RPMI7951 (cell line): ENCODE measurements at regions not wholly inside any gene's neighbourhood (a gene's known extent, or its start where the extent isn't known, plus 50 kb on each side); places are given as distances from the start of the nearest gene placed in this dataset.
"Not testable (repeated sequence)": the region's sequence is repeated elsewhere in the genome, so short reads cannot be mapped to it uniquely, and the experiment has no call there.

Source experiments
- DNase-seq: peaks from one replicate; pipeline ENCODE4 v3.0.0-alpha.2; 2012; ENCODE audit warnings: low read depth

DNA sequence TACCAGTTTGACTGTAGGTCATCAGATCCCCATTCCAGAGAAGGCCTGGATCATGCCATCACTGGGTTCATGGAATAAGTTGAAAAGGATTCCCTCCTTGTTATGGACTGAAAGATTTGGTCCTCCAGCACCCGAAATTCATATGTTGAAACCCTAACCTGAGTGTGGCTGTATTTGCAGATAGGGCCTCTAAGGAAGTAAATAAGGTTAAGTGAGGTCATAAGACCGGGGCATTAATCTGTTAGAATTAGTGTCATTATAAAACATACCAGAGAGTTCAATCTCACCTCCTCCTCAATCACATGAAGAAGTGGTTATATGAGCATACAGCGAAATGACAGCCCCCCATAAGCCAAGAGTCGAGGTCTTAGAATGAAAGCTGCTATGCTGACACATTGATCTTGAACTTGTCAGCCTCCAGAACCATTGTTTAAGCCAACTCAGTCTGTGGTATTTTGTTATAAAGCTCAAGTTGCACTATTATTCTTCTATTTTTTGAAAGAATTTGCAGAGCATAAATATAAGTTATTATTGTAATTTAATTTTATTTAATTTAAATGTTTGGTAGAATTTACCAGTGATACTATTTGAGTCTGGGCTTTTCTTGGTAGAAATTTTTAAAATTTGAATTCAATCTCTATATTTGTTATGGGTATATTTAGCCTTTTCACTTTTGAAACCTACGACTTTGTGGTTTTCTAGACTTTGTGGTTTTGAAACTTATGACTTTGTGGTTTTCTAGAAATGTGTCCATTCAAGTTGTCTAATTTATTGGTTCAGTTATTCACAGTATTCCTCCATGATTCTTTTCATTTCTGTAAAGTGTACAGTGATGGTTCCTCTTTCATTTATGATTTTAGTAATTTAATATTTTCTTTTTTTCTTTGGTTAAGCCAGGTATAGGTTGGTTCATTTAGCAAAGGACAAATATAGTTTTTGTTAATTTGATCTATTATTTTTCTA, 1206.7 kb upstream of the CDH2 start:
- DNase-seq, result peak; percentile 20

DNA sequence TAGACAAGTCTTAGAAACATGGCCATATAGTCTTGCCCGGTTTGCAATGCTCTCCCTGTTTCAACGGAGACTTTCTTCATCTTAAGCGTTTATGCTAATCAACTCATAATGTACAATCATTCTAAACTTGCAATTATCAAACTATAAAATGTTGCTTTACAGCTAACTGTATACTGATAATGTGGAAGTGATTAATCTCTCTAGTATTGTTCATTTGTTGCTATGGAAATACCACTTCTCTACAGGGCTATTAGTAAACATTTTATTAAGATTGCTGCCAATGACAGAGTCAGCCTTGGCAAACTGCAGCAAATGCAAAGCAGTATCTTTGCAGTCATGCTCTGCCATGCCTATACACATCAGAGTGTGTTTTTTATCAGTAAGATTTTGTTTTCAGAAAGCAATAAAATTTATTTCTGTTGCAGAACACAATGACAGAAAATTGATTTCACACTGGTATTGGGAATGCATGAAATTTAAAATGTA, 1201.8 kb upstream of the CDH2 start:
- DNase-seq, result no peak

DNA sequence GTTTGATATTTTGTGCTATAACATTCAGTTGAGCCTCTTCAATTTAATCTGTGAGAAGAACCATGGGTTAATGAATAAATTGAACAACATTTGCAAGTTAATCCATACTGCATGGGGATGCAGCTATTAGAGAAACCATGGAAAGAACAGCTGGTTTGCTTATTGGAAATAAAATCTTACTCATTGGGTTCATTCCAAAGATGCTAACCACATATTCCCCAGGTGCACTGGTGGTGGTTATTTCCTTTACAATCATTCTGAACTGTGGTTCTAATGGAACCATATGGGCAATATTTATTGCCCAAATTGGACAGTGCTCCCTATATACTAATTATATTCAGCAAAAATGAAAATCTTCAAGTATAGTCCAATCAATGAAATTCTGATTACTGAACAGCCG, 1200.4 kb upstream of the CDH2 start:
- DNase-seq, result no peak

DNA sequence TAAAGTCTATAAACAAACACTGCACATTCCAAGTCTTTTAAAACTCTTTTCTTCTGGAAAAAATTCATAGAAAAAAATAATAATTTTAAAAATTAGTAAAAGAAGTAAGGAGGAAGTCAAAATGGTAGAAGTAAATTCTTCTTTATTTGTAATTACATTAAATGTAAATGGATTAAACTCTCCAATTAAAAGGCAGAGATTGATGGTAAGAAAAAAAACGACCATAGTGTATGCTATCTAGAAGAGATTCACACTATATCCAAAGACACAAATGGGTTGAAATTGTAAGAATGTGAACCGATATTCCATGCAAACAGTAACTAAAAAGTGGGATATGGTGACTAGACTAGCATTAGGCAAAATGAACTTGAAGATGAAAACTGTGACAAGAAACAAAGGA, 1196.1 kb upstream of the CDH2 start:
- no peak for DNase-seq

DNA sequence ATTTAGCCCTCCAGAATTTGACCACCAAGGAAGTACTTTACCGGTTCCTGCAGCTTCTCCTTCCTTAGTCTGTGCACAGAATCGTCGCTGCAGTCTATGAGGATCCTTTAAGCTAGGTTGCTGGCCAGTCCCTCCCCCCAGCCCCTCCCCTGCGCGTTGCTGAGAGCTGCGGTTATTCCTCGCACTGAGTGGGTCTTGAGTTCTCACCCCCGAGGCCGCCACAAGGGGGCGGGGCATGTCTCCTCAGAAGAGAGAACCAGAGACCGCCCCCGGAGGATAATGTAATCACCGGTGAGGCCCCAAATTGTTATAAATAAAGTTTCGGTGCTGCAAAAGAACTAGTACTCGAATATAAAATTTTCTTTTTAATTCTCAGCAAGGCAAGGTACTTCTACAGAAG, 1184.9 kb upstream of the CDH2 start:
- peak; percentile 69 for DNase-seq

DNA sequence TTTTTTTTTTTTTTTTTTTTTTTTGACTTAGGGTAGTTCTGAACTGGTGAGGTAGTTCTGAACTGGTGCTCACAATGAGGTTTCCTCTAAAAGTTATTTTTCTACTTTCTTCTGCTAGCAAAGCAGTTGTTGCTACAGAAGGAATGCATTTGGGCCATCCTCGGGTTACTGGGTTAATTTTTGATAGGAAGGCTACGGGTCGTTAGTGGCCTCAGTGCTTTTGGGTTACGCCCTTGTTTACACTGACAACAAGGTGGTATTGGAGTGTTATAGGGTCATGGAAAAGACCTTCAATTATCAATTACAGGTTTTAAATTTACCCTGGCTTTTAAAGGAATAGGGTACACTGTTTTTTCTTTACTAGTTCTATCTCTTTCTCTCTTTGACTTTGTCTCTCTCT, 1183.7 kb upstream of the CDH2 start:
- not testable (repeated sequence) for DNase-seq

DNA sequence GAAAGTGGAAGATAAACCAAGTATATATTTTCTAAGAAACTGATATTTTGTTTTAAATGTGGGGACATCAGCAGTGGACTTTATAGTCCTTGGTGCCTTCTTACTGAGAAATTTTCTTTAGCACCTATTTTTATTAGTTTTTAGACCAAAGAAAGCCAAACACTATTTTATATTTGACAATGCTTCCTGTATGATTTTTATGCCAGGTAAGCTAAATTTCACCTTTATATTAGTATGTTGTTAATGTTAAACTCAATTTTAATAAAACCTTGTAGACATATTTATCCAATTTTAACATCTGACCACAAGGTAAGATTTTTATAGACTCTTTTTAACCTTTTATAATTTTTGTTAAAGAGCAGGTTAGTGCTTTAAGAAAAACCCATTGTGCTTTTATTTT, 1182.3 kb upstream of the CDH2 start:
- not testable (repeated sequence) for DNase-seq

DNA sequence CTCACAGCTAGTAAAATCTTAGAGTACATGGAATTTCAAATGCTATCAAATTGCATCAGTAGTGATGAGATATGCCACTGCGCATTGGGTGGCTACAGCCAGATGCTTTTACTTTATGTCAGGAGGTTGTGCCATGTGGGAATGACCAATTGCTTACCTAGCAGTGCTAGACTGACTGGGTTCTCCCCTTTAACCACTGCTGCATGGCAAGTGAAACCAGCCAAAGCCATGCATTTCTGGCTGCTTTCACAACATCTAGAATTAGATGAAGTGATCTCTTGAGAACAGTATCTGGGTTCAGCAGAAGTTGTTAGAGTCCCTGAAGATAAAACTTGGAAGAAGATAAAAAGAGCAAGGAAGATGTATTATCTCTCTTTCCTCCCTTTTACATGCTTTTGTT, 1174.2 kb upstream of the CDH2 start:
- no peak for DNase-seq

DNA sequence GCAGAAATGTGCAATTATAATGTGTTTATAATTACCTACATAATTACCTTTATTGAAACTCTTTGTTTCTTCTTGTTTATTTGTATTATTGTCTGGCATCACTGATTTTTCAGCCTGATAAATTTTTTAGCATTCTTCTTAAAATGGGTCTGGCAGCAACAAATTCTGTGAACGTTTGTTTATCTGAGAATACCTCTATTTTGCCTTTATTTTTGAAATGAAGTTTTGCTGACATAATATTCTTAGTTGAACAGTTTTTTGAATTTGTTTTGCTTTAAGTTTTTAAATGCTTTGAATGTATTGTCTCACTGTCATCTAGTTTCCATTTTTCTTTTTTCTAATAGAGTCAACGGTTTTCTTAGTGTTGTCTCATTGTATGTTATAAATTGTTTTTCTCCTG, 1152.0 kb upstream of the CDH2 start:
- DNase-seq, result no peak

DNA sequence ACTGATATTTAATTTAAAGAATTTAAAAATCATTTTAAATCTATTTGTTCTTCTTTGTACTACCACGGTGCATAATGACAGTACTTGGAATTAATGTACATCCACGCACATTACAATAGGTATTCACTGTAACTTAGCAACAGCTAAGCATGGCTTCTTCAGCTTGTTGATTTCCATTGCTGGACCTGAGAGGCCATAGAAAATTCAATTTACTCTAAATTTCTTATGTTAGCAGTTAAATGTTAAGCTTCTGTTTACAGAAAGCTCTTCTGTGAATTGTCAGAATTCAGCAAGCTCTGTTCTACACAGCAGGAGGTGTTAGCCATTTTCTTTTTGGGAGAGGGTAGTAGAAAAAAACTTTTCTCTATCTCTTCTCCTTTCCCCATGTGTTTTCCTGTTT, 1149.3 kb upstream of the CDH2 start:
- DNase-seq, result no peak

DNA sequence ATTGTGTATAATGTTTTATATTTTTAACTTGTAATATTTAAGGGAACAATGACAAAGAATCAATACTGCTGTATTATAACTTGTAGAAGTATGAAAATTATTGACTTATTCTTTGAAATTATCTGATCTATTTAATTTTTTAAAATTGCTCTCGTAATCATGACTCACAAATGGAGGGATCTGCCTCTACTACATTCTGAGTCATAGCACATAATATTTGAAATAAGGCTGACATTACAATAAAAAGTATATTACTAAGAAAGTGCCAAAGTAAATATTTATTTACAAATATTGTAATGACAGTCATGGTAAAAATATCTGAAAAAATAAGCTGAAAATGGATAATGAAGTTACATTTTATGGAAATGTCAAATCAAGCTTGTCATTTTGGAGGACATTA, 1144.6 kb upstream of the CDH2 start:
- DNase-seq, result no peak

DNA sequence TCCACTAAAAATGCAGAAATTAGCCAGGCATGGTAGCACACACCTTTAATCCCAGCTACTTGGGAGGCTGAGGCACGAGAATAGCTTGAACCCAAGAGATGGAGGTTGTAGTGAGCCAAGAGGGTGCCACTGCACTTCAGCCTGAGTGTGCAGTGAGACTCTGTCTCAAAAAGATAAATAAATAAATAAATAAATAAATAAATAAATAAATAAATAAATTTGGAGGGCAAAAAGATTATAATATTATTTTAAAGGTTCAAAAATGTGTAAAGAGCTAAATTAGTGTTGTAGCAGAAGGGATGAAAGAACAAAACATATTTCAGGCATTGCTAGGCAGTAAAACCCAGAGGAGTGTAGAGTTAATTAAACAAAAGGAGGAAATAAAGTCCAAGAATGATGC, 1136.4 kb upstream of the CDH2 start:
- DNase-seq, result no peak

DNA sequence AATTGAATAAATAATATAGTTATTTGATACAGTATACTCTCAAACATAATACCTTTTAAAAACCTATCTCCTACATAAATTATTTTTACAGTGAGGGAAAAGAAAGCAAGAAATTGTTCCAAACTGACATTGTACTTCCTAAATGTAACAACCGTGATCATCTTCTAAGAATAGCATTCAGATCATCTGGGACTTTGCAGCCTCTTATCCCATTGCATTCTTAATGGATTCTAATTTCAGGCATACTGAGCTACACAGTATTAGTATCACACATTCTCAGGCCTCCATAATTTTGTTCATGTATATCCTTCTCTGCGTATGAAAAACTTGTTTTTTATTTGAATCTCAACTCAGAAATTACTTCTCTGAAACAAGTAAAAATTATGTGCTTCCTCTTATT, 1134.7 kb upstream of the CDH2 start:
- DNase-seq, result no peak

DNA sequence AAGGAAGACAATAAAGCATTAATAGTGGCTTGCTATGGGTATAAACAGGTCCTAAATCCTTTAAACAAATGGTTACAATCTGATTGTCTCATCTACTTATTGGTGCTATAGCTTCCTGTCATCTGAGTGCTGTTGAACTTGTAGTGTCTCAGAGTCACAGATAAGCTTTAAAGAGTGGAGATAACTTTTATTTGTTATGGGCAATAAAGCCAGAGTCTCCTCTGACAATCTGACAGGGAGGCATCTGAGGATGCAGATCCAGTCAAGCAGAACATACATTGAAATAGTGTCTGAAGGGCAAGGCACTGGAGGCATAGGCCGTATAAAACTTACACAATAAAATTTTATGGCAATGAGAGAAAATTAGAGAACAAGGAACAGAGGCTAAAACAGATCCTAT, 1132.4 kb upstream of the CDH2 start:
- DNase-seq, result no peak

DNA sequence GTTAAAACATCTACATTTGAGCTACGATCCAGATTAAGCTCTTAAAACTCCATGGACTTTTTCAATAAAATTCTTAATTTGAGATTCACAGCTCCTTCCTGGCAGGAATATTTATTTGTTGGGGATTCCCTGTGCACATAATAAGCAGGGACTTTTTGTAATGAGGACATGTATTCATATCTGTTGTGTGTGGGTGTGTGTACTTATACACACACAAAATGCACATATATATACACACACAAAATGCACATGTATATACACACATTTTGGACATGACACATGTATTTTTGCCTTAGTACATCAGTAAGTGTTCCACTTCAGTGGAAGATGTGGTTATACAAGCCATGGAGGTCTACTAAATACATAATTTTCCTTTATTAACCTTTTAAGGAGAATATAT, 1131.1 kb upstream of the CDH2 start:
- no peak for DNase-seq

DNA sequence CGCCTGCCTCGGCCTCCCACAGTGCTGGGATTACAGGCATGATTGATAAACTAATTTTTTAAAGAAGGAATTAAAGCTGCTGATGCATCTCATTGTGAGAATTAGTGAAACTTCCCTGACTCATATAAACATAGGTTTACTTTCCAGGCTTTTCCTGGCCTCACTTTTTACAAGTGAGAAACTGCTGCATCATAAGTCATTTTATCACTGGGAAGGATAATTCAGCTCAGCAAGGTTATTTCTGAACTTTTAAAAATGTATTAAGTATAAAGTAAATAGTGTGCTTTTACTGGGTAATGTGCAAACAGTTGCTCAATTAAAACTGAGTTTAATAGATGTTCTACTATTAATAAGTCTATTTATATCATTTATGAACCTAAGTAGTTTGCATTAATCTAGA, 1130.3 kb upstream of the CDH2 start:
- no peak for DNase-seq

DNA sequence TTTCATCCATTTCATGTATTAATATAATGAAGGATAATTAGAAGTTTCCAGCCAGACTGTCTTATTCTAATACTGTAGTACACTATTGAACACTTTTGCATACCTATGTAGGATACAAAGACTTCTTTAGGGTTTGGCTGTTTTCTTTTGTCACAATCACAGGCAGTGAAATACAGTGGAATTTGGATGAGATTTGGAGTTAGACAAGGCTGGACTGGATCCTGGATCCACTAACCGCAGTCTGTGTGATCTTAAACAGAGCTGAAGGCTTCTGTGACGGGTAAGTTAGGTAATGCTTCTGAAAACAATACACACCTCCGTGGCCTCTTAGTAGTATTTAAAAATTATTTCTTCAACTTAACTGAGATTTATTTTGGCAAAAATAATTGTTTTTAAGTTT, 1128.6 kb upstream of the CDH2 start:
- no peak for DNase-seq

DNA sequence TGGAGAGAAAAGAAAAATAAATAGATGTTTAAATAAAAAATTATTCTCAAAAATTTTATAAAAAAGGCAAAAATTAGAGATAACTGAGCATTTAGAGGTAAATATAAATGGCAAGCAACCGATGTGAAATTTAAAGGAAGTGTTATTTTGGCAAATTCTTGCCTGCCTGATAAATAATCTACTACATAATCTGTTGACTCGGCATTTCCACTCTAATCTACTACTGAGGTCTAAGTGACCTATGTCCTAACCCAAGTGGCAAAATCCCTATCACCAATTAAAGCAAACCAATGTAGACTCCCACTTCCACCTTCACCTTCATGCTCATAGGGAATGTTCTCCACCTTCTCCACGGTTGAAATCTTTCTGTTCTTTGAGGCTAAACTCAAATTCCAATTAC, 1124.1 kb upstream of the CDH2 start:
- DNase-seq, result no peak

DNA sequence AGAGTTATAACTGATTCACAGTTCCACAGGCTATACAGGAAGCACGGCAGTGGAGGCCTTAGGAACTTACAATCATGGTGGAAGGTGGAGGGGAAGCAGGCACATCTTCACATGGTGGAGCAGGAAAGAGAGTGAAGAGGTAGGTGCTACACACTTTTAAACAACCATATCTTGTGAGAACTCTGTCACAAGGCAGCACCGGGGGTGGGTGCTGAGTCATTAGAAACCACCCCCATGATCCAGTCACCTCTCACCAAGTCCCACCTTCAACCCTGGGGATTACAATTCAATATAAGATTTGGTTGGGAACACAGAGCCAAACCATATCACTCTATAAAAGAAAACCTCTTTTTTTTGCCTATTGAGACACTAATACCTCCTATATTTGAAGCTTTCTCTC, 1108.5 kb upstream of the CDH2 start:
- no peak for DNase-seq

DNA sequence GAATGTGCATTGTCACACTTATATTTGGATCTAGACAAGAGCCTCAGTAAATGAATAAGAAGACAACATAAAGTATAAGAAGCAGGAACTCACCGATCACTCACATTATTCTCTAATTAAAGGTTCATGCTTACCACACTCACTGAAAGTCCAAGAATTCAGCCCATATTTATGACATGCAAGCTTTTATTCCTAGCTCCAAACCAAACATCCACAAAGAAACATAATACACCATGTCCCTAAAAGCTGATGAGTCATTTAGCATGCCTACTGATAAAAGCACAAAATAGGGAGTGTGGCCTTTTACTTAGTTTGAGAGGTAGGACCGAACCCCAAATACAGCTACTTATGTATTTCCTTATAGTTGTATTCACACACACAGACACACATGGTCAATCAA, 1094.6 kb upstream of the CDH2 start:
- DNase-seq, result peak; percentile 42

DNA sequence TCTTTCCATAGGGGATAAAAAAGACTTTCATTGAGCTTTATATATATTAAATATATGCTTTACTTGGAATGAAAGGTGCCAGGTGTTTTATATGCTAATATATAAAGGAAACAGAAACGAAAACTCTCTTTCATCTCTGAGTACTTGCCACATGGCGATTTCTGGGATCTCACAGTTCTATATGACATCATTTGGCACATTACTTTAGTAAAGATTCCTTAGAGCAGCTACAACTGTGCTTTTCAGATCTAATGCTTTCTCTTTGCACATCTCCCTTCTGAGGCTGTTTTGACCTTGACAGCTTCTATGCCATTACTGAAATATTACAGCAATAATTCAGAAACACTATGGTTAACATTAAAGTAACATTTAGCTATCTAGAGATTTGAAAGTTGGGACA, 1082.9 kb upstream of the CDH2 start:
- DNase-seq, result no peak

DNA sequence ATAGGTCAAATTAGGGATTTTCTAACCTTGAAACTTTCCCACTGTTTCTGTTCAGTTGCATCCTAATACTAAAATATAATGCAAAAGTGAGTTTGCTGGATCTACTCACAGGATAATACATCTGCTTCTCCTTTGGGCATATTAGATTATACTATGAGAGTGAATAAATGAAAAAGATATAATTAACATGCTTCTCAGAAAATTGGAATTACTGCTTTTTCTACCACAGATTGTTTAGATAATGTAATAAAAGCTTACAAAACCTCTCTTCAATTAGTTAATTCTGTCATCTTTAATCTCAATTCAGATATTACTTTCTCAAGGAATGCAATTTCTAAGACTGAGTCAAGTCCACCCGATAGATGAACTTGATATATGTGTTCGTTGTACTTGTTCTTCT, 1077.2 kb upstream of the CDH2 start:
- no peak for DNase-seq

DNA sequence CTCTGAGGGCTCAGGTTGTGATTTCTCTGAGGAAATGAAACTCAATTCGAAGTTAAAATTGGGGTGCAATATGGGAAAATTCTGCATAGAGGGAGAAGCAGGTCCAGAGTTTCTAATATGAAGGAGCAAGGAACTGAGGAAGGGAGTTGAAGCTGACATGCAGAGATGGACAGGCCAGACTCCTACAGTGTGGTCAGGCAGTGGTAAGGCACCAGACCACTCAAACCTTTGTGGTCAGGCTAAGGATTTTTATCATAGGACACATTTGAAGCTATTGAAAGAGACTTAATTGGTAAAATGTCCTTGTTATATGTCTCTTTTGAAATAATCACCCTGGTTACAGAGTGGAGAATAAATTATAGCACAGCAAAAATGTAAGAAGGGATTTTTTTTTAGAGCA, 1074.8 kb upstream of the CDH2 start:
- no peak for DNase-seq

DNA sequence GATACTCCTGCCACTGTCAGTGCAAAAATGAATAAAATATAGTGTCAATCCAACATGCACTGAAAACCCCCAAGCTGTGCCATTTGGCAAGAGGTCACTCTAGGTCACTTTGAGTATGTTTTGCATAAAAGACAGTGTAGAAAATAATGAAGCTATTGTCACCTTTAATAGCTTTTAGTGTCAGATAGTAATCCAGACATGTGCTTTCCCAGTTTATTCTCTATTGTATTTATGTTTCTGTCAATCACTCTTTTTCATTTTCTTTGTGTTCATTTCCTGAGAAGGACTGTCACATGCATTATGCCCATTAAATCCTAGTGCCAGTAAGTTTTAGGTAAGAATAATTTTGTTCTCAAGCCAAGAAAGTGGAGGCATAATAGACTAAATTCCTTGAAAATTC, 1073.9 kb upstream of the CDH2 start:
- no peak for DNase-seq
